ENCODE measurements at regions not wholly inside any gene's neighbourhood (a gene's known extent, or its start where the extent isn't known, plus 50 kb on each side); places are given as distances from the start of the nearest gene placed in this dataset.
A peak's percentile ranks its signal among the peaks of the same experiment; 100 is the strongest.

DNA sequence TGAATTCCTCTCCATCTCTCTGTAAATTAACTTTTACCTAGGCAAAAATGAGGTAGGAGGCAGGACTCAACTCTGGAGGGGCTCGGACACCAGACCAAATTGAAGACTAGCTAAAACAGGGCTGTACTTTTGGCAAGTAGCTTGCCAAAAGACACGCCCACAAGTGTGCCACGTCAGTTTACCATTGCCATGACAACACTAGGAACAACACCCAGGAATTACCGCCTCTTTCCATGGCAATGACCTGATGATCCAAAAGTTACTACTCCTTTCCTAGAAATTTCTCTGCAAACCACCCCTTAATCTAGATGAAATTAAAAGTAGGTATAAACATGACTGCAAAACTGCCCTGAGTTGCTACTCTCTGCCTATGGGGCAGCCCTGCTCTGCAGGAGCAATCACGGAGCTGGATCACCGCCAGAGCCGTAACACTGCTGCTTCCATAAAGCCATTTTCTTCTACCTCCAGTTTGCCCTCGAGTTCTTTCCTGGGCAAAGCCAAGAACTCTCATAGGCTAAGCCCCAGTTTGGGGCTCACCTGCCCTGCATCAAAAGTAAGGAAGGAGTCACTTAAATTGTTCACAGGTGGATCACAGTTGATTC is 66.0 kb upstream of the FAM136A start:
- TF ChIP-seq, protein P1, sequence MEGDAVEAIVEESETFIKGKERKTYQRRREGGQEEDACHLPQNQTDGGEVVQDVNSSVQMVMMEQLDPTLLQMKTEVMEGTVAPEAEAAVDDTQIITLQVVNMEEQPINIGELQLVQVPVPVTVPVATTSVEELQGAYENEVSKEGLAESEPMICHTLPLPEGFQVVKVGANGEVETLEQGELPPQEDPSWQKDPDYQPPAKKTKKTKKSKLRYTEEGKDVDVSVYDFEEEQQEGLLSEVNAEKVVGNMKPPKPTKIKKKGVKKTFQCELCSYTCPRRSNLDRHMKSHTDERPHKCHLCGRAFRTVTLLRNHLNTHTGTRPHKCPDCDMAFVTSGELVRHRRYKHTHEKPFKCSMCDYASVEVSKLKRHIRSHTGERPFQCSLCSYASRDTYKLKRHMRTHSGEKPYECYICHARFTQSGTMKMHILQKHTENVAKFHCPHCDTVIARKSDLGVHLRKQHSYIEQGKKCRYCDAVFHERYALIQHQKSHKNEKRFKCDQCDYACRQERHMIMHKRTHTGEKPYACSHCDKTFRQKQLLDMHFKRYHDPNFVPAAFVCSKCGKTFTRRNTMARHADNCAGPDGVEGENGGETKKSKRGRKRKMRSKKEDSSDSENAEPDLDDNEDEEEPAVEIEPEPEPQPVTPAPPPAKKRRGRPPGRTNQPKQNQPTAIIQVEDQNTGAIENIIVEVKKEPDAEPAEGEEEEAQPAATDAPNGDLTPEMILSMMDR (IDR thresholded peaks at IDR 0.05) = no peak
- Mint-ChIP-seq H3K36me3 (ENCODE audit: low read depth) (peaks cover 11% of the 10 kb centered on the region), H3K9me3 (peaks cover 11% of the 10 kb centered on the region), H3K27ac (peak overlapping the region; percentile 75), H3K4me3 (no peak overlapping the region), H3K27me3 (ENCODE audit: insufficient read depth) (peaks cover 2% of the 10 kb centered on the region; the same call in 1 of the 2 replicates), H3K4me1 (ENCODE audit: low read depth) (peaks cover 65% of the 10 kb centered on the region)
- peak; percentile 69 for DNase-seq

DNA sequence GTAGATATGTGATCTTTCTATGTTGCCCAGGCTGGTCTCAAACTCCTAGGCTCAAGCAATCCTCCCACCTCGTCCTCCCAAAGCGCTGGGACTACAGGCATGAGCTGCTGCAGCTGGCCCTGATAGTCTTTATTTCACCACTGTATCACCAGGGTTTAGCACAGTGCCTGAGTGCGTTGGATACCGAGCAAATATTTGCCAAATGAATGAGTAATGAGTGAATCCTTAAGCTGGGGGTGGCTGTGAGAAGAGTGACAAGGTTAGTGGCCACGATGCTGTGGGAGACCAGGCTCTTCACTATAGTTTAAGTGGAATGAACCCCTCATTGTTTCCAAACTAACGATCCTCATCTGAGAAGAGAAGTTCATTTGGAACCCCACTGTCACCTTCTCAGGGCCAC is 60.8 kb upstream of the FAM136A start:
- peaks cover 52% of the 10 kb centered on the region for H3K4me1 Mint-ChIP-seq (ENCODE audit: low read depth)

DNA sequence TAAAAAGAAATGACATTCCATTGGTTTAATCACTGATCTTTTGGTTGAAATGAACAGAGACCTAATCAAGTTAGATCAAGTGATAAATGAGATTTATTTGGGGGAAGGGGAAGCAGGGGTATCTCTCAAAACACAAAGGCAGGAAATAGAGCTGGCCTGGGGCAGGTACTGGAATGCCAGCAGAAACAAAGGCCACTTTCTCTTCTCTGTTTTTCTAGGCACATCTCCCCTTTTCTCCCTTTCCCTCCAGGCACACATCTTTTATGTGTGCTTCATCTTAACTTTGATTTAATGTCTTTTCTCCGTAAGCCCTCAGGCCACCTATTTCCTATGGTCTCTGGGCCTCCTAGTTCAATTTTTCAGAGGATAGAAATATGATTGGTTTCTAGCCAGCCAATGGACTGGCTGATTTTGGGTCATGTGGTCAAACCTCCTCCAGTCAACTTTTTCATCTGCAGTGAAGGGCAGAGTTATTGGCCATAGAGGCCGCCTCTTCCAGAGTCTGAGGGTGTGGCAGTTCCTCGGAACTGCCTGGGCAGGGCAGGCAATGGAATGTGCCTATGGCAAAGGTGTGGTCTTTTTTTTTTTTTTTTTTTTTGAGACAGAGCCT is 58.9 kb upstream of the FAM136A start:
- H3K4me1 Mint-ChIP-seq (ENCODE audit: low read depth) = peaks cover 54% of the 10 kb centered on the region
- no peak for DNase-seq
- TF ChIP-seq, protein P1 (IDR thresholded peaks at IDR 0.05) = no peak
- H3K9me3 Mint-ChIP-seq = no peaks in the 10 kb centered on the region
- H3K4me3 Mint-ChIP-seq = no peak overlapping the region
- H3K27me3 Mint-ChIP-seq (ENCODE audit: insufficient read depth) = no peaks in the 10 kb centered on the region; the same call in none of the 2 replicates
- H3K27ac Mint-ChIP-seq = peak overlapping the region; percentile 17; the same call in 1 of the 2 replicates
- 0 out of 2 replicates have a peak, but pooled peaks cover 9% of the 10 kb centered on the region for H3K36me3 Mint-ChIP-seq (ENCODE audit: low read depth)

More for the DNA sequence above, 60.8 kb upstream of the FAM136A start:
- H3K27me3 Mint-ChIP-seq (ENCODE audit: insufficient read depth) = peaks cover 2% of the 10 kb centered on the region
- H3K4me3 Mint-ChIP-seq = no peak overlapping the region
- 0 out of 2 replicates have a peak, but pooled peaks cover 9% of the 10 kb centered on the region for H3K36me3 Mint-ChIP-seq (ENCODE audit: low read depth)
- H3K9me3 Mint-ChIP-seq = no peaks in the 10 kb centered on the region
- TF ChIP-seq, protein P1 (IDR thresholded peaks at IDR 0.05) = no peak
- peak overlapping the region; percentile 69 for H3K27ac Mint-ChIP-seq
- DNase-seq = peak; percentile 48

DNA sequence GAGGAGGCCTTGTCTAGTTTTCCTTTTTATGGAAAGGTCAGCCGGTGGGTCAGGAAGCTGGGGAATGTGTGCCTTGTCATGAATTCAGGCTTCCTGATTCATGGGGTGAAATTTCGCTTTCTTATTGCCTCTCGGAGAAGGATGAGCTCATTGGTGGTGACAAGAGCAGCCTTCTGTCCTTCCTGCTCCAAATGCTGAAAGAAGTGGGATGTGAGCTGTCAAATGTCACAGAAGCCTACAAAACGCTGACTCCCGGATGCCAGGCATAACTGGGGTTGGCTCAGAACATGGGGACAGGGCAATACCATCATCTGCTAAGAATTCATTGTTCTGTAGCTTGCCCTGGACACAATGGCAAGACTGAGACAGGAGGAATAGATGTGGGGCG is 55.8 kb upstream of the FAM136A start:
- Mint-ChIP-seq H3K36me3 (ENCODE audit: low read depth) (0 out of 2 replicates have a peak, but pooled peaks cover 9% of the 10 kb centered on the region), H3K27ac (peak overlapping the region; percentile 91), H3K9me3 (no peaks in the 10 kb centered on the region), H3K4me1 (ENCODE audit: low read depth) (peaks cover 66% of the 10 kb centered on the region), H3K27me3 (ENCODE audit: insufficient read depth) (no peaks in the 10 kb centered on the region; the same call in none of the 2 replicates), H3K4me3 (peak overlapping the region; percentile 74)
- DNase-seq = peak; percentile 72
- TF ChIP-seq, protein P1 (IDR thresholded peaks at IDR 0.05) = no peak

DNA sequence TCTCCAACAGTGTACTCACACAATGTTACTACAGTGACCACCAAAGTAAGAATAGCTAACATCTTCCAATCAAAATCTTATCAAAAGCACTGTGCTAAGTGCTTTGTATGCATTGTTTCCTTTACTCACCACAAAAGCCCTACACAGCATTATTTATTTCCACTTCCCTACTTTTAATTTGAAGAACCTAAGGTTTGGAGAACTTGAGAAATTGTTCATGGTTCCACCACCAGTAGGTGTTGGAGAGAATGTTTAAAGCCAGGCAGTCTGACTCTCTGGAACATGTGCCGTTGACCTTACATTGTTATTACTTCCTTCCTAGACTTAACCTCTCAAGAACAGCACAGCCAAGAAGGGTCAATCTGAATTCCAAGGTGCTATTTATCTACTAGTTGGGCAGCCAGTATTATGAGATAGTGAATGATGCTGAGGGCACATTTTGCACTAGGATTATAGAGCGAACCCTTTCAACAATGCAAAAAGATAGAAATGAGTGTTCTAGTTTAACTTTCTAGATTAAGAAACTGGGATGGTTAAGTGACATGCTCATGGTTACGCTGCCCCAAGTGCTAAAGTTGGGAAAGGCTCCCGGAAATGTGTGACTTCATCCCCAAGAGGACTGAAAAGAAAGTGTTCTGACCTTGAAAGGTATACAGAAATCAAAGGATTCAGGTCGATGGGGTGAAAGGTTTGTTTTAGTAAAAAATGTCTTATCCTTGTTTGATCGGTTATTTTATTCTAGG is 55.2 kb upstream of the FAM136A start:
- no peaks in the 10 kb centered on the region for H3K9me3 Mint-ChIP-seq
- no peaks in the 10 kb centered on the region; the same call in none of the 2 replicates for H3K27me3 Mint-ChIP-seq (ENCODE audit: insufficient read depth)
- DNase-seq = no peak
- peak overlapping the region; percentile 91 for H3K27ac Mint-ChIP-seq
- 0 out of 2 replicates have a peak, but pooled peaks cover 9% of the 10 kb centered on the region for H3K36me3 Mint-ChIP-seq (ENCODE audit: low read depth)
- TF ChIP-seq, protein P1 (IDR thresholded peaks at IDR 0.05) = no peak
- H3K4me3 Mint-ChIP-seq = peak overlapping the region; percentile 74
- H3K4me1 Mint-ChIP-seq (ENCODE audit: low read depth) = peaks cover 66% of the 10 kb centered on the region
